Upper lobe of left lung (tissue), 4 donors: ENCODE measurements at regions not wholly inside any gene's neighbourhood (a gene's known extent, or its start where the extent isn't known, plus 50 kb on each side); places are given as distances from the start of the nearest gene placed in this dataset.

Experiments used
- POLR2AphosphoS5 ChIP-seq, 2 donors: sonication (generic); formaldehyde crosslinking; IDR thresholded peaks; one replicate each; pipeline ENCODE4 v1.5.1; 2017; ENCODE audit warnings: antibody characterized with exemption in 2 of 2
- TF ChIP-seq, protein P1 (sequence below), 6 experiments: fragments of 450-650 bp in 4 of 6; fragments of 200-600 bp in 2 of 6; sonication (generic) in 2 of 6; IDR thresholded peaks; one replicate each; pipeline ENCODE4 v1.5.1; 2016 to 2019; ENCODE audit warnings: antibody characterized with exemption in 6 of 6

GRCh38 chr1:215345208-215345607 is 221.9 kb upstream of the KCTD3 start:
- no peak for TF ChIP-seq POLR2AphosphoS5 (IDR thresholded peaks at IDR 0.05)
- TF ChIP-seq, protein P1, sequence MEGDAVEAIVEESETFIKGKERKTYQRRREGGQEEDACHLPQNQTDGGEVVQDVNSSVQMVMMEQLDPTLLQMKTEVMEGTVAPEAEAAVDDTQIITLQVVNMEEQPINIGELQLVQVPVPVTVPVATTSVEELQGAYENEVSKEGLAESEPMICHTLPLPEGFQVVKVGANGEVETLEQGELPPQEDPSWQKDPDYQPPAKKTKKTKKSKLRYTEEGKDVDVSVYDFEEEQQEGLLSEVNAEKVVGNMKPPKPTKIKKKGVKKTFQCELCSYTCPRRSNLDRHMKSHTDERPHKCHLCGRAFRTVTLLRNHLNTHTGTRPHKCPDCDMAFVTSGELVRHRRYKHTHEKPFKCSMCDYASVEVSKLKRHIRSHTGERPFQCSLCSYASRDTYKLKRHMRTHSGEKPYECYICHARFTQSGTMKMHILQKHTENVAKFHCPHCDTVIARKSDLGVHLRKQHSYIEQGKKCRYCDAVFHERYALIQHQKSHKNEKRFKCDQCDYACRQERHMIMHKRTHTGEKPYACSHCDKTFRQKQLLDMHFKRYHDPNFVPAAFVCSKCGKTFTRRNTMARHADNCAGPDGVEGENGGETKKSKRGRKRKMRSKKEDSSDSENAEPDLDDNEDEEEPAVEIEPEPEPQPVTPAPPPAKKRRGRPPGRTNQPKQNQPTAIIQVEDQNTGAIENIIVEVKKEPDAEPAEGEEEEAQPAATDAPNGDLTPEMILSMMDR (IDR thresholded peaks at IDR 0.05) = no peak
